T1000 (cell line): ENCODE measurements at regions not wholly inside any gene's neighbourhood (a gene's known extent, or its start where the extent isn't known, plus 50 kb on each side); places are given as distances from the start of the nearest gene placed in this dataset.

Experiments
- DNase-seq: peaks from one replicate; lab custom pipeline; 2025; ENCODE audit warnings: mixed read lengths; lab: John Stamatoyannopoulos, UW

DNA sequence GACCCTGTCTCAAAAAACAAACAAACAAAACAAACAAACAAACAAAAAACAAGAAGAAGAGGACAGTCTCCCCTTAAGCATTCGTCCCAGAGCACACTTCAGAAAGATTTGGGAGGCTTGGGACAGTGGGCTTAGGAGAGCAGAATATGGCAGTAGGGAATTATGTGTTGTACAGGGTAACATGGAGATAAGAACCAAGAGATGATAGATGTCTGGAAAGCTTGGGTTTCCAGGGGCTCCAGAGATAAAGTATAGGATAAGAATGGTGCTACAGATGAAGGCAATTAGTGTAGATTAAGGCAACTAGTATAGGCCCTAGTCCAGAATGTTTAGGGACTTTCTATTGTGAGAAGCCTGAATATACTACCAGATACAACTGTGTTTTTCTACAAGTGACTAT, 934.9 kb upstream of the AUTS2 start:
- DNase-seq = no peak

DNA sequence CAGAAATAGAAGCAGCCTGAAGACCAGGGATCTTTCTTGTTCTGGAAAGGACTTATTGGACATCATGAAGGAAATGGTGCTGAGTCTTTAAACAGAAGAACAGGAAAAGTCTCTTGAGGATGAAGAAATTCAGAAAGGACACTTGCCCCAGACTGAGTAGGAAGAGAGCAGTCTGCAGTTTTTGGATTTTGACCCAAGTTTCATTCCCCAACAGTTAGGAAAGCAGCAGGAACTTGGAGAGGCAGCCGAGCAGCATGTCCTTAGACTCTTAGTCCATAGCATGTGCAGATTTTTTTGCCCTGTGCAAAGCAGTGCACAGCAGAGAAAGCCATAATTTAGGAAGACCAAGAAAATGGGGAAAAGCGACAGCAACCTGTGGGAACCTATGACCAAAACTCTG, 927.2 kb upstream of the AUTS2 start:
- no peak for DNase-seq

DNA sequence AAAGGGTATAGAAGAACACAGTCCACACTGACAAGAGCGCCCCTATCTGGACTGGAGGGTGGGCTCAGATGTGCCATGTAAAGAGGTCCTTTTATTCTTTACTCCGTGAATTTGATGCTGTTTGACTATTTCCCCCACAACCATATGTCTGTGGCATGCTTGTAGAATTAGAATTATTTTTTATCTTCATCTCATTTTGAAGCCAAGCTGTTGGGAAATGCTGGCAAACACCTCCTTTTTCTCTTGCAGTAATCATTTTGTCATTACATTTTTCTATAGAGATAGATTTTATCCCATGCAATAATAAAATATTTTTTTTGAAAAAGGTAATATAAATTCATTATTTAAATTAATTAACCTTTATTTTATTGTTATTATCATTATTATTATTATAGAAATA, 926.6 kb upstream of the AUTS2 start:
- DNase-seq = no peak

DNA sequence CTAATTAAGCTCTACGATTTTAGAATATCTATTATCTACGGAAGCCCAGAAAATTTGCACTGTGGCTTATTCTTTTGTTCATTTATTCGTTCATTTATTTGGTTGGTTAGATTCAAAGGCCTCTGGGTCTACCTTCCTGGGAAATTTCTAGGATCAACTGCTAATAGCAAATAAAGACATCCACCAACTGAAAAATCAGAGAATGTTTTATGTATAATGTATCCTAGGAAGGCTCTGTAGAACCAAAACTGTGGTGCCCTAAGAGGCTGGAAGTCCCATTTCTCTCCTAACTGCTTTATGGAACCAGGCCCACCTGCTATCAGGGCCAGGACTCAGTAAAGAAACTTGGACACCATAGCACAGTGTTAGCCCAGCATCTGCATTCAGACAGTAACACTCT, 923.4 kb upstream of the AUTS2 start:
- no peak for DNase-seq

GRCh38 chr7:68676813-68677535, 921.3 kb upstream of the AUTS2 start:
- DNase-seq = no peak

- DNase-seq = no peak
Measured at GRCh38 chr7:68678196-68678595, 920.1 kb upstream of the AUTS2 start.

DNA sequence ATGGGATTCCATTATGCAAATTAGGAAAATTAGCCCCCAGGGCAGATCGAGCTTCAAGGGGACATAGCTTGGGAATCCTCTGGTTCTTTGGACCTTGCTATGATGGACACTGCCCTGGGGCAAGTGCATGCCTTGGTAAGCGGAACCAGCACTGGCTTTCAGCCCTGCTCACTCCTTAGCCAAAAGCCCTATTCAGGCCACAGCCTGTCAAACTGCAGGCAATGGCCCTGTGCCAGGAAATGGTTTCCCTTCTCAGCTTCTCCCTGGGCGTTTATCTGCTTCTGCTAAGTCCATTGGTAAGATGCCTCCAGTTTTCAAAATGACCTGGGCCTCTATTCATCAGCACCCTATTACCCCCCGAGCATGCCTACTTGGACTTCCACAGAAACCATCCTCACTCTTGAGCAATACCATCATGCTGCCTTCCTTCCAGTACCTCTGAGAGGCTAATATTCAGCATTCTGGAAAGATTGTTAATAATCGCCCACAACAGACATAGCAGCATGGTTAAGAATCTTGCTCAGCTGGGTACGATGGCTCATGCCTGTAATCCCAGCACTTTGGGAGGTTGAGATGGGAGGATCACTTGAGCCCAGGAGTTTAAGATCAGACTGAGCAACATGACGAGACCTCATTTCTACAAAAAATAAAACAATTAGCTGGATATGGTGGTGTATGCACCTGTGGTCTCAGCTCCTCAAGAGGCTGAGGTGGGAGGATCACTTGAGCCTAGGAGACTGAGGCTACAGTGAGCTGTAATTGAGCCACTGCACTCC, 918.6 kb upstream of the AUTS2 start:
- no peak for DNase-seq

- no peak for DNase-seq
Measured at GRCh38 chr7:68680235-68680872, 917.9 kb upstream of the AUTS2 start.

DNA sequence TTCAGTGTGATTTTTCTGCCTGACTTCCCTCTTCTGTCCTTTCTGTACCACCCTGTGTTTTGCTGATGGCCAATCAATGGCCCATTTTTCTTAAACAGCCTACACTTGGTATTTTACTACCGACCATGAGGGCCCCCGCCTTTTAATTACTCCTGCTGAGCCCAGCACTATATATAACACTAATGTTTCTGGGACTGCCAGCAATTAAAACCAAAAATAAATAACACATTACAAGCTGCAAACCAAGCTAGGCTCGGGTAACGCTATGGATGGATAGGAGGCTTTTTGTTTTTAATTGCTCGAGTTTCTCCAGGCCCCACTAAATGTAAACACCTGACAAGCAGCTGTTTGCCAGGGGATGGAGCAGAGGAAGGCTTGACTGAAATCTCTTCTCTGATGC, 915.4 kb upstream of the AUTS2 start:
- DNase-seq = no peak

GRCh38 chr7:68684246-68684839, 913.9 kb upstream of the AUTS2 start:
- DNase-seq = peak; percentile 2

- DNase-seq = no peak
Measured at GRCh38 chr7:68684996-68685395, 913.3 kb upstream of the AUTS2 start.

GRCh38 chr7:68688416-68689086, 909.7 kb upstream of the AUTS2 start:
- no peak for DNase-seq

DNA sequence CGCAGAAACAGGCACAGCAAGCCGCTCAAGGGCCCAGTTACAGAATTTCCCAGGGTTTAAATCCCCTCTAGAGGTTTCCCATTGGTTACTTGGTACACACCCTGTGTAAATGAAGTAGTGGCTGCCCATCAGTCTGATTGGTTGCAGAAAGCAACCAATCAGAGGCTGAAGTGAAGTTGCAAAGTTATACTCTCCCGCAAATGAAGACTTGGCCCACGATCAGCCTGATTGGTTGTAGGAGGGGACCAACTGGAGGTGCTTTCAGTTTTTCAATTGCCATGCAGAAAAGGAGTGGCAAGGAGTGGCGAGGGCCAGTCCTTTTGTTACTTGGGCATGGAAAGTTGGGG, 909.2 kb upstream of the AUTS2 start:
- DNase-seq = no peak

- DNase-seq = peak; percentile 65
Measured at GRCh38 chr7:68691261-68692216, 906.7 kb upstream of the AUTS2 start.

DNA sequence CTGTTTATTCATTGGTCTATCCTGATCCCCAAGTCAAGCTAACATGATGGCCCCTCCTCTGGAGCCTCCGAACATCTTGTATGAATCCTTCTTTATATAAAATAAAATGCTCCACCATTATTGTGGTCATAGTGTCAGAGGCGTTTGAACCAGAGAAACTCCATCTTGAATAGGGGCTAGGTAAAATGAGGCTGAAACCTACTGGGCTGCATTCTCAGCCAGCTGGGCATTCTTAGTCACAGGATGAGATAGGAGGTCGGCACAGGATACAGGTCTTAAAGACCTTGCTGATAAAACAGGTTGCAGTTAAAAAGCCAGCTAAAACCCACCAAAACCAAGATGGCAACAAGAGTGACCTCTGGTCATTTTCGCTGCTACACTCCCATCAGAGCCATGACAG, 905.8 kb upstream of the AUTS2 start:
- DNase-seq = no peak

DNA sequence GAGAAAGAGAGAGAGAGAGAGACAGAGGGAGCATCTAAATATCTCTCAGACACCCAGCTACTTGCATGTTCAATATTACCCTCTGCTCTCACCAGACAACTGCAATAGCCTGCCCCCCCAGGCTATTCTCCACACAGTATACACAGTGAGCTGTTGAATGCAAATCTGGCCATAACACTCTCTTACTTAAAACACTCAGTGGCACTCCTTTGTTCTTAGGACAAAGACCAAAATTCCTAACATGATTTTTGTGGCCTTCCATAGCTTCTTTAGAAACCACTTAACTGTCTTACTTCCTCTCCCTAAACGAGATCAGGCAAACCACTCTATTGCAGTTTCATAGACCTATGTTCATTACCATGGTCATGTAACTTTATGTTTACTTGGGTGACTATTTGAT, 903.6 kb upstream of the AUTS2 start:
- no peak for DNase-seq

- DNase-seq = no peak
Measured at GRCh38 chr7:68697796-68698280, 900.4 kb upstream of the AUTS2 start.

DNA sequence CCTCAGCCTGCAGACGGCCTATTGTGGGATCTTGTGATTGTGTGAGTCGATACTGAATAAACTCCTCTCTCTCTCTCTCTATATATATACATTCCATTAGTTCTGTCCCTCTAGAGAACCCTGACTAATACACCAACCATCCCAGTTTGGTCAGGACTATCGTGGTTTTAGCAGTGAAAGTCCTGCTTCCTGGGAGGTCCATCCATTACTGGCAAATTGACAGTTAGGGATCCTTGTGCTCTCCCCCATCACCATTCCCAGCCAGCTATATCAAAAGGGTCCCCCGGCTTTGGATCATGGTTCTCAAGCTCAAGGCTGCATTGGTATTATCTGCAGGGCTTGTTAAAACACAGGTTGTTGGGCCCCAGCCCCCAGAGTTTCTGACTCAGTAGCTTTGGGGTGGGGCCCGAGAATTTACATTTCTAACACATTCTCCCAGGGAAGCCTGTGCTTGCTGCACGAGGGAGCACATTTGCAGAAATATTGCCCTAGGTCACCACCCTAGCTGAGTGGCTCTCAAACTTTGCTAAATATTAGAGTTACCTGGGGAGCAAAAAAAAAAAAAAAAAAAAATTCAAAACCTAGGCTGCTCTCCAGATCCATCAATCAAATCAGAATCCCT, 899.1 kb upstream of the AUTS2 start:
- DNase-seq = peak; percentile 27

DNA sequence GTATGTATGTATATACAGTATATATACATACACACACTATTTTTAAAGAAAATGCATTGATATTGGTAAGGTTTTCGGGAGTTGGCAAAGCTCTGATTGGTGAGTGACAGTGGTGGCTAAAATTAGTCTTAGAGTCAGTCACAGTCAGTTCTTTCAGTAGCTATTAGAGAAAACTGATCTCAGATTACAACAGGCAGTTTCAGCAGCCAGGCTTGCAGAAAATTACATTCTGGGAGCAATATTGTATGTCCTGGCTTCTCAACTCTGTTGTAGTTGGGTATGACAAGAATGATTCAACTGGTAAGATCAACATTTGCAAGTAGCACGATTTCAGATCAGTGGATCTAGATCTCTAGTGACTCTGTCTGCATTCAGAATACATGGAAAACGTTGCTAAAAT, 897.9 kb upstream of the AUTS2 start:
- no peak for DNase-seq

- peak; percentile 6 for DNase-seq
Measured at GRCh38 chr7:68706291-68706690, 892.0 kb upstream of the AUTS2 start.

DNA sequence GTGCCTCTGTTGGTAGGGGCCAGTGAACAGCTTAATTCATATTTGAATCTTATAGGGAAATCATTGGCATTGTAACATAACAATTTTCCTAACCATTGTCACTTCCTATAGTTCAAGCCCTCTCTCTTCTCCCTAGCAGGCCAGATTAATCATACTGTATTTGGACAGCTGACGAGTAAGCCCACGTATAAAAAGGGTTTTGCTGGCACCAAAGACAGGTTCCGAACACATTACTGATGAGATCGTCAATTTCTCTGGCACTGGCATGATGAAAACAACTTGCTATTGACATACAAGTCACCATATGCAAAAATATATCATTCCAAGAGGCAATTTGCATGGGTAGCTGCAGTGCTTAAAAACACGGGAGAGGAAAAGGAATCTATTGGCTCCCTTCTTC, 891.1 kb upstream of the AUTS2 start:
- DNase-seq = no peak
